ENCODE measurements at regions not wholly inside any gene's neighbourhood (a gene's known extent, or its start where the extent isn't known, plus 50 kb on each side); places are given as distances from the start of the nearest gene placed in this dataset.

DNA sequence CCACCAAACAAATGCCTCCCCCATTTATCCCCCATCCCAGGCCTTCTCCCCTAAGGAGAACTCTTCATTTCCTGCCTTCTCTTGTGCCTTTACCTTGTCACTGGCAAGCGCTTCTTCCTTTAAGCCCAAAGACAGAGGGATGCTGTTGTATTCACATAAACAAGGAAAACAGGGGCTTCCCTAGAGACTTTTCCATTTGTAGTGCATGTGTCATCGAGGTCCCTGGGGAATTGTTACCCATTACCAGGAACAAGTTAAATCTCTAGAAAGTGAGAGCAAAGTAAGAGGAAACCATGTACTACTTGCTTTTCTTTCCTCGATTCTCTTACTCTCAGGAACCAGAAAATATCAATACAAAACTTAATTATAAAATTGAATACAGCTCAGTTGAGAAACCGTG is 114.4 kb upstream of the DPT start:
- TF ChIP-seq, protein P1, sequence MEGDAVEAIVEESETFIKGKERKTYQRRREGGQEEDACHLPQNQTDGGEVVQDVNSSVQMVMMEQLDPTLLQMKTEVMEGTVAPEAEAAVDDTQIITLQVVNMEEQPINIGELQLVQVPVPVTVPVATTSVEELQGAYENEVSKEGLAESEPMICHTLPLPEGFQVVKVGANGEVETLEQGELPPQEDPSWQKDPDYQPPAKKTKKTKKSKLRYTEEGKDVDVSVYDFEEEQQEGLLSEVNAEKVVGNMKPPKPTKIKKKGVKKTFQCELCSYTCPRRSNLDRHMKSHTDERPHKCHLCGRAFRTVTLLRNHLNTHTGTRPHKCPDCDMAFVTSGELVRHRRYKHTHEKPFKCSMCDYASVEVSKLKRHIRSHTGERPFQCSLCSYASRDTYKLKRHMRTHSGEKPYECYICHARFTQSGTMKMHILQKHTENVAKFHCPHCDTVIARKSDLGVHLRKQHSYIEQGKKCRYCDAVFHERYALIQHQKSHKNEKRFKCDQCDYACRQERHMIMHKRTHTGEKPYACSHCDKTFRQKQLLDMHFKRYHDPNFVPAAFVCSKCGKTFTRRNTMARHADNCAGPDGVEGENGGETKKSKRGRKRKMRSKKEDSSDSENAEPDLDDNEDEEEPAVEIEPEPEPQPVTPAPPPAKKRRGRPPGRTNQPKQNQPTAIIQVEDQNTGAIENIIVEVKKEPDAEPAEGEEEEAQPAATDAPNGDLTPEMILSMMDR (IDR thresholded peaks at IDR 0.05; ENCODE audit: insufficient read depth, low read length), result no peak
- no peak for TF ChIP-seq POLR2AphosphoS5 (IDR thresholded peaks at IDR 0.05; ENCODE audit: low read depth)
- TF ChIP-seq, protein P2, sequence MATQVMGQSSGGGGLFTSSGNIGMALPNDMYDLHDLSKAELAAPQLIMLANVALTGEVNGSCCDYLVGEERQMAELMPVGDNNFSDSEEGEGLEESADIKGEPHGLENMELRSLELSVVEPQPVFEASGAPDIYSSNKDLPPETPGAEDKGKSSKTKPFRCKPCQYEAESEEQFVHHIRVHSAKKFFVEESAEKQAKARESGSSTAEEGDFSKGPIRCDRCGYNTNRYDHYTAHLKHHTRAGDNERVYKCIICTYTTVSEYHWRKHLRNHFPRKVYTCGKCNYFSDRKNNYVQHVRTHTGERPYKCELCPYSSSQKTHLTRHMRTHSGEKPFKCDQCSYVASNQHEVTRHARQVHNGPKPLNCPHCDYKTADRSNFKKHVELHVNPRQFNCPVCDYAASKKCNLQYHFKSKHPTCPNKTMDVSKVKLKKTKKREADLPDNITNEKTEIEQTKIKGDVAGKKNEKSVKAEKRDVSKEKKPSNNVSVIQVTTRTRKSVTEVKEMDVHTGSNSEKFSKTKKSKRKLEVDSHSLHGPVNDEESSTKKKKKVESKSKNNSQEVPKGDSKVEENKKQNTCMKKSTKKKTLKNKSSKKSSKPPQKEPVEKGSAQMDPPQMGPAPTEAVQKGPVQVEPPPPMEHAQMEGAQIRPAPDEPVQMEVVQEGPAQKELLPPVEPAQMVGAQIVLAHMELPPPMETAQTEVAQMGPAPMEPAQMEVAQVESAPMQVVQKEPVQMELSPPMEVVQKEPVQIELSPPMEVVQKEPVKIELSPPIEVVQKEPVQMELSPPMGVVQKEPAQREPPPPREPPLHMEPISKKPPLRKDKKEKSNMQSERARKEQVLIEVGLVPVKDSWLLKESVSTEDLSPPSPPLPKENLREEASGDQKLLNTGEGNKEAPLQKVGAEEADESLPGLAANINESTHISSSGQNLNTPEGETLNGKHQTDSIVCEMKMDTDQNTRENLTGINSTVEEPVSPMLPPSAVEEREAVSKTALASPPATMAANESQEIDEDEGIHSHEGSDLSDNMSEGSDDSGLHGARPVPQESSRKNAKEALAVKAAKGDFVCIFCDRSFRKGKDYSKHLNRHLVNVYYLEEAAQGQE (IDR thresholded peaks at IDR 0.05; ENCODE audit: insufficient replicate concordance, low read depth), result no peak
- no peak for TF ChIP-seq GABPA (IDR thresholded peaks at IDR 0.05; ENCODE audit: low read depth)
